CD4-positive, alpha-beta T cell (primary cell): ENCODE measurements at regions not wholly inside any gene's neighbourhood (a gene's known extent, or its start where the extent isn't known, plus 50 kb on each side); places are given as distances from the start of the nearest gene placed in this dataset.
"Not testable (repeated sequence)": the region's sequence is repeated elsewhere in the genome, so short reads cannot be mapped to it uniquely, and the experiment has no call there.

Source experiments
- ATAC-seq: fragments of 200-7000 bp; cut with Tn5 transposase; one replicate; pipeline ENCODE4 v1.10.0; 2022; ENCODE audit warnings: mild to moderate bottlenecking; ENCODE audit not compliant: poor library complexity
- CTCF ChIA-PET: fragments of 350-600 bp; sonication (Branson Sonifier 250); formaldehyde crosslinking; loops from one replicate; lab custom pipeline; 2021; ENCODE audit warnings: antibody characterized with exemption, inconsistent platforms; lab: Charles Lee
- POLR2A ChIA-PET: fragments of 350-600 bp; sonication (Branson Sonifier 250); formaldehyde crosslinking; loops from one replicate; lab custom pipeline; 2021; ENCODE audit warnings: antibody characterized with exemption, inconsistent platforms; lab: Charles Lee
- DNase-seq, 14 experiments: peaks; one replicate each; pipeline ENCODE4 v3.0.0-alpha.2; 2013 to 2020; ENCODE audit warnings: mixed read lengths in 2 of 14
- H3K27ac ChIP-seq, 2 donors: one replicate each; pipeline versions ENCODE4 v1.5.1 to v1.7.0; 2013; ENCODE audit warnings: low read length in 2 of 2, low read depth in 1 of 2, mild to moderate bottlenecking in 1 of 2
- H3K27me3 ChIP-seq, 2 experiments: 1 replicate in 1 of 2; 2 replicates in 1 of 2; pipeline versions ENCODE4 v1.6.1 to v1.7.0; 2013; ENCODE audit warnings: low read length in 2 of 2, control low read depth in 1 of 2, mild to moderate bottlenecking in 1 of 2, moderate library complexity in 1 of 2; ENCODE audit not compliant: insufficient read depth in 2 of 2, control insufficient read depth in 1 of 2
- H3K36me3 ChIP-seq: one replicate; pipeline ENCODE4 v1.6.1; 2013; ENCODE audit warnings: low read length, control low read depth; ENCODE audit not compliant: insufficient read depth
- H3K4me1 ChIP-seq: one replicate; pipeline ENCODE4 v1.6.1; 2013; ENCODE audit warnings: low read length, control low read depth; ENCODE audit not compliant: insufficient read depth
- H3K4me3 ChIP-seq: one replicate; pipeline ENCODE4 v1.5.1; 2013; ENCODE audit warnings: mild to moderate bottlenecking, low read length, moderate library complexity
- H3K9me3 ChIP-seq, 2 experiments: 1 replicate in 1 of 2; 2 replicates in 1 of 2; pipeline versions ENCODE4 v1.6.1 to v1.7.0; 2013; ENCODE audit warnings: low read length in 2 of 2, mild to moderate bottlenecking in 2 of 2, control low read depth in 1 of 2, moderate library complexity in 1 of 2; ENCODE audit not compliant: control insufficient read depth in 1 of 2, insufficient read depth in 1 of 2
- H3K27ac Mint-ChIP-seq: one replicate; pipeline ENCODE4 v1.8.0; 2020; ENCODE audit warnings: mixed read lengths
- H3K27me3 Mint-ChIP-seq: one replicate; pipeline ENCODE4 v1.8.0; 2021; ENCODE audit warnings: mixed read lengths
- H3K36me3 Mint-ChIP-seq: one replicate; pipeline ENCODE4 v1.8.0; 2021; ENCODE audit warnings: low read depth, mixed read lengths
- H3K4me1 Mint-ChIP-seq: one replicate; pipeline ENCODE4 v1.8.0; 2021; ENCODE audit warnings: low read depth, mixed read lengths
- H3K4me3 Mint-ChIP-seq: one replicate; pipeline ENCODE4 v1.8.0; 2020; ENCODE audit warnings: mild to moderate bottlenecking, mixed read lengths
- H3K9me3 Mint-ChIP-seq: one replicate; pipeline ENCODE4 v1.8.0; 2020; ENCODE audit warnings: mixed read lengths
- CTCF ChIP-seq: fragments of 200-600 bp; IDR thresholded peaks from one replicate; pipeline ENCODE4 v1.8.0; 2022; ENCODE audit warnings: antibody characterized with exemption, mild to moderate bottlenecking
- intact Hi-C, 2 experiments: fragments of 100-400 bp; cut with DNase I in 1 of 2; cut with micrococcal nuclease in 1 of 2; formaldehyde crosslinking; loops; one replicate each; pipeline versions ENCODE4 v1.15.1 to v1.9.0; 2023 to 2025; cut with DNase I, micrococcal nuclease

DNA sequence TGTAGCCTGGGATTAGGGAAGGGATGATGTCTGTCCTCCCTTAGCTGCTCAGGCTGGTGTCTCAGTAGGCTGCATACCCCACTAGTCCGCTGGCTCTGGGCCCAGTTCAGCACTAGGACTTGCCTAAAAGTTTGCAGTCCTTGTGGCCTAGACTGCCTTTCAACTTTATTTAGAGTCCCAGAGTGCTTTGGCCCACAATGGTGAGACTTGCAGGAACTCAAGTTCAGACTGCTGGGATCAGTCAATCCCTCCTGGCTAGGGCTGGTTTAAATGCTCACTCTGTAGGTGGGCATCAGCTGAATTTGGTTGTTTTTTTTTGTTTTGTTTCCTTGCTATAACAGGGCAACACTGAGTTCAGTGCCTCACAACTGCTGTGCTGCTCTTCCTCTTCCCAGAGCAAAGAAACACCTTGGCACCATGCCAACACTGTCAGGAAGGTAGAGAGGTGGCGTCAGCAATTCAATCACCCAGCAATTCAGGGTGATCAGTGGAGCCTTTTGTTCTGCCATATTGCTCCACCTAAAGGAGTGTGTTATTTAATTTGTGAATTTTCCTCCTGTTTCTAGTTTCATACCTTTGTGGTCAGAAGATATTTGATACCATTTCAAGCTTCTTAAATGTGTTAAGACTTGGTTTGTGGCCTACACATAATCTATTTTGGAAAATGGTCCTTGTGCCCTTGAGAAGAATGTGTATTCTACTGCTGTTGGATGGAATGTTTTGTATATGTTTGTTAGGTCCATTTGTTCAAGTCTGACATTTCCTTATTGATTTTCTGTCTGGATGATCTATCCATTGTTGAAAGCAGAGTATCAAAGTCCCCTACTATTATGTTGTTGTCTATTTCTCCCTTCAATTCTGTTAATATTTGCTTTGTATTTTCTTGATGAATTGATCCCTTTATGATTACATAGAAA lies 284.0 kb upstream of the PMFBP1 start:
- peaks cover 0 to 12% of the 10 kb centered on the region in 2 experiments for H3K9me3 ChIP-seq
- TF ChIP-seq CTCF: no peak
- no peak for ATAC-seq
- no peak overlapping the region for H3K27ac ChIP-seq
- POLR2A ChIA-PET: interaction anchor here (0.6 kb wide), 1 partner anchor 377 kb away, joined by 3 read pairs; no protein-coding TSS in a partner anchor
- no peaks in the 10 kb centered on the region for H3K4me1 ChIP-seq
- Mint-ChIP-seq H3K4me3 (no peak overlapping the region), H3K27ac (no peak overlapping the region), H3K36me3 (no peaks in the 10 kb centered on the region), H3K27me3 (no peaks in the 10 kb centered on the region), H3K9me3 (peaks cover 10% of the 10 kb centered on the region), H3K4me1 (no peaks in the 10 kb centered on the region)
- no peaks in the 10 kb centered on the region for H3K36me3 ChIP-seq
- peak in 2 of 14 experiments; percentile 2 to 7 for DNase-seq
- H3K4me3 ChIP-seq: no peak overlapping the region
- intact Hi-C loops: no loop called here
- no peaks in the 10 kb centered on the region for H3K27me3 ChIP-seq
- CTCF ChIA-PET: no interaction called here

- POLR2A ChIA-PET, H3K36me3 Mint-ChIP-seq, CTCF ChIA-PET, H3K27me3 ChIP-seq, ATAC-seq, H3K4me3 Mint-ChIP-seq, H3K27ac ChIP-seq, H3K36me3 ChIP-seq, DNase-seq, H3K27ac Mint-ChIP-seq, intact Hi-C loops, H3K4me3 ChIP-seq, H3K27me3 Mint-ChIP-seq, H3K4me1 Mint-ChIP-seq, H3K4me1 ChIP-seq: not testable (repeated sequence)
- peaks cover 0 to 12% of the 10 kb centered on the region in 2 experiments for H3K9me3 ChIP-seq
- H3K9me3 Mint-ChIP-seq: peaks cover 12% of the 10 kb centered on the region
These were observed 281.9 kb upstream of the PMFBP1 start for GRCh38 chr16:72453856-72454255.

DNA sequence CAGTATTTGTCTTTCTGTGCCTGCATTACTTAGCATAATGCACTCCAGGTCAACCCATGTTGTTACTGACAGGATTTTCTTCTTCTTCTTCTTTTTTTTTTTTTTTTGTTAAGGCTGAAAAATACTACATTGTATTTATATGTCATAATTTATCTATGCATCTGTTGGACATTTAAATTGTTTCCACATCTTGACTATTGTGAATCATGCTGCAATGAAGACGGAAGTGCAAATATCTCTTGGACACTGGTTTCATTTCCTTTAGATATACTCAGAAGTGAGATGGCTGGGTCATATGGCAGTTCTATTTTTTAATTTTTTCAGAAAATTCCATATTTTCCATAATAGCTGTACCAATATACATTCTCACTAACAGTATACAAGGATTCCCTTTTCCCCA lies 272.7 kb upstream of the PMFBP1 start:
- no peak overlapping the region for H3K27ac Mint-ChIP-seq
- H3K36me3 Mint-ChIP-seq: no peaks in the 10 kb centered on the region
- Histone ChIP-seq H3K27me3 (no peaks in the 10 kb centered on the region), H3K27ac (no peak overlapping the region), H3K36me3 (no peaks in the 10 kb centered on the region), H3K9me3 (peaks cover 0 to 6% of the 10 kb centered on the region in 2 experiments), H3K4me3 (no peak overlapping the region), H3K4me1 (no peaks in the 10 kb centered on the region)
- H3K4me3 Mint-ChIP-seq: no peak overlapping the region
- ChIA-PET CTCF (interaction anchor here (0.9 kb wide), 1 partner anchor 13 kb away, joined by 3 read pairs; no protein-coding TSS in a partner anchor), POLR2A (no interaction called here)
- peaks cover 6% of the 10 kb centered on the region for H3K9me3 Mint-ChIP-seq
- no peak for DNase-seq
- no peak for ATAC-seq
- intact Hi-C loops: no loop called here
- no peaks in the 10 kb centered on the region for H3K27me3 Mint-ChIP-seq
- H3K4me1 Mint-ChIP-seq: no peaks in the 10 kb centered on the region
- no peak for TF ChIP-seq CTCF
